HCT116 (cell line): ENCODE measurements at regions not wholly inside any gene's neighbourhood (a gene's known extent, or its start where the extent isn't known, plus 50 kb on each side); places are given as distances from the start of the nearest gene placed in this dataset.
"Not testable (repeated sequence)": the region's sequence is repeated elsewhere in the genome, so short reads cannot be mapped to it uniquely, and the experiment has no call there.

Experiments used
- ATAC-seq: fragments of 200-7000 bp; cut with Tn5 transposase; 2 replicates; pipeline ENCODE4 v1.9.1; 2020; ENCODE audit warnings: mild to moderate bottlenecking, moderate library complexity
- BruUV-seq: library from RNA; stranded (reverse); fragments of 400-500 nt; replicated peaks from 2 replicates; lab custom pipeline; 2021; lab: Mats Ljungman, UMichigan
- CTCF ChIA-PET: fragments of 300-600 bp; sonication (Branson Sonifier 250); formaldehyde crosslinking; loops from one replicate; lab custom pipeline; 2021; ENCODE audit warnings: antibody characterized with exemption; lab: Charles Lee
- POLR2A ChIA-PET: fragments of 300-600, 350-600 bp; sonication (Branson Sonifier 250); formaldehyde crosslinking; loops from one replicate; lab custom pipeline; 2021; ENCODE audit warnings: antibody characterized with exemption; lab: Charles Lee
- RAD21 ChIA-PET, 2 experiments: fragments of 300-600 bp; sonication (Branson Sonifier 250); formaldehyde crosslinking; loops; one replicate each; lab custom pipeline; 2023; ENCODE audit warnings: low total read pairs in 2 of 2; ENCODE audit not compliant: uncharacterized antibody in 2 of 2, unreplicated experiment in 2 of 2, low non-redundant PET in 1 of 2; lab: Charles Lee
- DNase-seq: peaks from one replicate; pipeline ENCODE4 v3.0.0-alpha.2; 2010; ENCODE audit warnings: low read depth, low spot score
- H2AFZ ChIP-seq: fragments of 200-600 bp; shearing (Covaris generic), sonication (generic); 2 replicates; pipeline ENCODE4 v1.6.1; 2017; ENCODE audit warnings: low read depth, mixed run types, mixed read lengths, antibody characterized with exemption, low read length; ENCODE audit not compliant: poor library complexity, severe bottlenecking
- H3K27ac ChIP-seq: 2 replicates; pipeline ENCODE4 v1.5.1; 2012; ENCODE audit warnings: low read depth, low read length
- H3K27me3 ChIP-seq: fragments of 200-600 bp; sonication (generic); 2 replicates; pipeline ENCODE4 v1.6.1; 2016; ENCODE audit warnings: mixed run types, low read length, mixed read lengths; ENCODE audit not compliant: insufficient read depth
- H3K36me3 ChIP-seq, 2 experiments: fragments of 200-500 bp in 1 of 2; fragments of 200-600 bp in 1 of 2; sonication (Bioruptor generic) in 1 of 2; sonication (generic) in 1 of 2; 2 replicates each; pipeline versions ENCODE4 v1.5.1 to v1.6.1; 2014 to 2016; ENCODE audit warnings: low read length in 2 of 2, inconsistent platforms in 1 of 2, mixed read lengths in 1 of 2, mixed run types in 1 of 2; ENCODE audit not compliant: insufficient read depth in 2 of 2, control insufficient read depth in 1 of 2
- H3K4me1 ChIP-seq, 2 experiments: fragments of 200-600 bp in 1 of 2; sonication (generic) in 1 of 2; 2 replicates each; pipeline versions ENCODE4 v1.5.1 to v1.6.1; 2012 to 2017; ENCODE audit warnings: low read length in 2 of 2, inconsistent platforms in 1 of 2, mild to moderate bottlenecking in 1 of 2, mixed read lengths in 1 of 2, mixed run types in 1 of 2, moderate library complexity in 1 of 2; ENCODE audit not compliant: insufficient read depth in 2 of 2, control insufficient read depth in 1 of 2
- H3K4me2 ChIP-seq: fragments of 200-600 bp; sonication (generic); 2 replicates; pipeline ENCODE4 v1.6.1; 2017; ENCODE audit warnings: mixed run types, low read length, mixed read lengths
- H3K4me3 ChIP-seq, 2 experiments: fragments of 200-600 bp in 1 of 2; sonication (generic) in 1 of 2; replicated peaks in 1 of 2; 2 replicates each; pipeline ENCODE4 v1.5.1; 2011 to 2016; ENCODE audit warnings: low read length in 2 of 2, control low read depth in 1 of 2, low read depth in 1 of 2, mild to moderate bottlenecking in 1 of 2, mixed read lengths in 1 of 2, mixed run types in 1 of 2
- H3K79me2 ChIP-seq: fragments of 200-600 bp; sonication (generic); 2 replicates; pipeline ENCODE4 v1.6.1; 2017; ENCODE audit warnings: mild to moderate bottlenecking, mixed run types, low read length, moderate library complexity, mixed read lengths; ENCODE audit not compliant: insufficient read depth
- H3K9ac ChIP-seq: fragments of 200-600 bp; sonication (generic); 2 replicates; pipeline ENCODE4 v1.6.1; 2016; ENCODE audit warnings: low read length, mixed read lengths
- H3K9me2 ChIP-seq: fragments of 200-600 bp; sonication (generic), shearing (Covaris generic); 2 replicates; pipeline ENCODE4 v1.6.1; 2017; ENCODE audit warnings: mixed run types, mild to moderate bottlenecking, moderate library complexity; ENCODE audit not compliant: insufficient read depth
- H3K9me3 ChIP-seq, 2 experiments: fragments of 200-500 bp in 1 of 2; fragments of 200-600 bp in 1 of 2; sonication (Bioruptor generic) in 1 of 2; sonication (generic) in 1 of 2; 2 replicates each; pipeline ENCODE4 v1.6.1; 2014 to 2017; ENCODE audit warnings: low read length in 2 of 2, mixed read lengths in 2 of 2, inconsistent platforms in 1 of 2, low read depth in 1 of 2, mild to moderate bottlenecking in 1 of 2, mixed run types in 1 of 2, moderate library complexity in 1 of 2; ENCODE audit not compliant: control insufficient read depth in 1 of 2, insufficient read depth in 1 of 2
- H4K20me1 ChIP-seq: fragments of 200-600 bp; sonication (generic), shearing (Covaris generic); 2 replicates; pipeline ENCODE4 v1.6.1; 2017; ENCODE audit warnings: mixed run types, mild to moderate bottlenecking, moderate library complexity; ENCODE audit not compliant: insufficient read depth
- ATF3 ChIP-seq: IDR thresholded peaks from 2 replicates; pipeline ENCODE4 v1.6.1; 2012
- CEBPB ChIP-seq: IDR thresholded peaks from 2 replicates; pipeline ENCODE4 v1.6.1; 2012; ENCODE audit warnings: low read depth
- ELF1 ChIP-seq: IDR thresholded peaks from 2 replicates; pipeline ENCODE4 v1.6.1; 2012; ENCODE audit warnings: low read depth, borderline replicate concordance
- EZH2 ChIP-seq: fragments of 200-600 bp; sonication (generic); IDR thresholded peaks from 2 replicates; pipeline ENCODE4 v1.6.1; 2017; ENCODE audit warnings: antibody characterized with exemption, mixed run types
- EZH2phosphoT487 ChIP-seq: fragments of 200-600 bp; IDR thresholded peaks from 2 replicates; pipeline ENCODE4 v1.6.1; 2018; ENCODE audit warnings: antibody characterized with exemption, borderline replicate concordance
- FOSL1 ChIP-seq: IDR thresholded peaks from 2 replicates; pipeline ENCODE4 v1.6.1; 2012; ENCODE audit warnings: low read depth
- POLR2AphosphoS5 ChIP-seq: IDR thresholded peaks from 2 replicates; pipeline ENCODE4 v1.6.1; 2011; ENCODE audit warnings: mild to moderate bottlenecking, low read depth, low read length, moderate library complexity
- RAD21 ChIP-seq: IDR thresholded peaks from 2 replicates; pipeline ENCODE4 v1.6.1; 2012; ENCODE audit warnings: low read depth, mild to moderate bottlenecking
- SP1 ChIP-seq: IDR thresholded peaks from 2 replicates; pipeline ENCODE4 v1.6.1; 2012; ENCODE audit warnings: low read depth
- SRF ChIP-seq: IDR thresholded peaks from 2 replicates; pipeline ENCODE4 v1.6.1; 2012; ENCODE audit warnings: low read depth
- ZFX ChIP-seq: fragments of 450-650 bp; IDR thresholded peaks from 2 replicates; pipeline ENCODE4 v1.6.1; 2017
- intact Hi-C: fragments of 100-400 bp; cut with micrococcal nuclease; formaldehyde crosslinking; loops from 2 replicates; pipeline ENCODE4 v1.10.0; 2022
- TF ChIP-seq, protein P1 (sequence below): IDR thresholded peaks from 2 replicates; pipeline ENCODE4 v1.6.1; 2012
- TF ChIP-seq, protein P2 (sequence below), 3 experiments: fragments of 200-600 bp in 1 of 3; sonication (generic) in 1 of 3; IDR thresholded peaks in 2 of 3; conservative IDR thresholded peaks in 1 of 3; 2 replicates each; pipeline ENCODE4 v1.5.1; 2012 to 2017; ENCODE audit warnings: low read depth in 2 of 3, low read length in 2 of 3, antibody characterized with exemption in 1 of 3, borderline replicate concordance in 1 of 3, control low read depth in 1 of 3, mild to moderate bottlenecking in 1 of 3, mixed read lengths in 1 of 3, mixed run types in 1 of 3, moderate library complexity in 1 of 3; ENCODE audit not compliant: insufficient read depth in 1 of 3

- H3K4me2 ChIP-seq, H3K27me3 ChIP-seq, intact Hi-C loops, ATAC-seq, BruUV-seq, H3K9me2 ChIP-seq, H3K9ac ChIP-seq, H3K79me2 ChIP-seq, CTCF ChIA-PET, H3K9me3 ChIP-seq, H2AFZ ChIP-seq, H4K20me1 ChIP-seq, H3K36me3 ChIP-seq, H3K27ac ChIP-seq, POLR2A ChIA-PET, DNase-seq, H3K4me1 ChIP-seq, H3K4me3 ChIP-seq, RAD21 ChIA-PET: not testable (repeated sequence)
Observed at GRCh38 chrX:83749736-83750135, 111.2 kb upstream of the CYLC1 start.

DNA sequence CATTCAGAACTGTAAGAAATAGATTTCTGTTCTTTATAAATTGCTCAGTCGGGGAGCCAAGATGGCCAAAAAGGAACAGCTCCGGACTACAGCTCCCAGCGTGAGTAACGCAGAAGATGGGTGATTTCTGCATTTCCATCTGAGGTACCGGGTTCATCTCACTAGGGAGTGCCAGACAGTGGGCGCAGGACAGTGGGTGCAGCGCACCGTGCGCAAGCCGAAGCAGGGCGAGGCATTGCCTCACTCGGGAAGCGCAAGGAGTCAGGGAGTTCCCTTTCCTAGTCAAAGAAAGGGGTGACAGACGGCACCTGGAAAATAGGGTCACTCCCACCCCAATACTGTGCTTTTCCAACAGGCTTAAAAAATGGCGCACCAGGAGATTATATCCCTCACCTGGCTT is 110.5 kb upstream of the CYLC1 start:
- H3K4me1 ChIP-seq, H3K9me2 ChIP-seq, H3K36me3 ChIP-seq, H3K27ac ChIP-seq, H3K79me2 ChIP-seq, ATAC-seq, H3K9ac ChIP-seq, H3K4me3 ChIP-seq, H3K4me2 ChIP-seq, BruUV-seq, H3K9me3 ChIP-seq, H4K20me1 ChIP-seq, intact Hi-C loops, H3K27me3 ChIP-seq, CTCF ChIA-PET, DNase-seq, RAD21 ChIA-PET, H2AFZ ChIP-seq, POLR2A ChIA-PET: not testable (repeated sequence)

GRCh38 chrX:83759872-83760271 is 101.1 kb upstream of the CYLC1 start:
- H3K36me3 ChIP-seq, result no peaks in the 10 kb centered on the region
- BruUV-seq, result no TSS peak
- TF ChIP-seq EZH2phosphoT487, result no peak
- TF ChIP-seq ELF1, result no peak
- no peak for TF ChIP-seq FOSL1
- no peak for TF ChIP-seq ATF3
- TF ChIP-seq CEBPB, result no peak
- no peak for TF ChIP-seq ZFX
- 0 out of 2 replicates have a peak, but pooled peaks have one; percentile 4 for TF ChIP-seq RAD21
- TF ChIP-seq, protein P1, sequence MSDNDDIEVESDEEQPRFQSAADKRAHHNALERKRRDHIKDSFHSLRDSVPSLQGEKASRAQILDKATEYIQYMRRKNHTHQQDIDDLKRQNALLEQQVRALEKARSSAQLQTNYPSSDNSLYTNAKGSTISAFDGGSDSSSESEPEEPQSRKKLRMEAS, result no peak
- TF ChIP-seq, protein P2, sequence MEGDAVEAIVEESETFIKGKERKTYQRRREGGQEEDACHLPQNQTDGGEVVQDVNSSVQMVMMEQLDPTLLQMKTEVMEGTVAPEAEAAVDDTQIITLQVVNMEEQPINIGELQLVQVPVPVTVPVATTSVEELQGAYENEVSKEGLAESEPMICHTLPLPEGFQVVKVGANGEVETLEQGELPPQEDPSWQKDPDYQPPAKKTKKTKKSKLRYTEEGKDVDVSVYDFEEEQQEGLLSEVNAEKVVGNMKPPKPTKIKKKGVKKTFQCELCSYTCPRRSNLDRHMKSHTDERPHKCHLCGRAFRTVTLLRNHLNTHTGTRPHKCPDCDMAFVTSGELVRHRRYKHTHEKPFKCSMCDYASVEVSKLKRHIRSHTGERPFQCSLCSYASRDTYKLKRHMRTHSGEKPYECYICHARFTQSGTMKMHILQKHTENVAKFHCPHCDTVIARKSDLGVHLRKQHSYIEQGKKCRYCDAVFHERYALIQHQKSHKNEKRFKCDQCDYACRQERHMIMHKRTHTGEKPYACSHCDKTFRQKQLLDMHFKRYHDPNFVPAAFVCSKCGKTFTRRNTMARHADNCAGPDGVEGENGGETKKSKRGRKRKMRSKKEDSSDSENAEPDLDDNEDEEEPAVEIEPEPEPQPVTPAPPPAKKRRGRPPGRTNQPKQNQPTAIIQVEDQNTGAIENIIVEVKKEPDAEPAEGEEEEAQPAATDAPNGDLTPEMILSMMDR (IDR thresholded peaks at IDR 0.05 in 2 of 3, conservative IDR thresholded peaks at IDR 0.05 in 1 of 3; ENCODE audit: borderline replicate concordance in 1 of 3, insufficient read depth in 1 of 3, low read depth in 2 of 3, low read length in 2 of 3), result peak in 2 of 3 experiments; percentile 5 to 14; a peak in 1 of 6 replicates
- TF ChIP-seq EZH2, result no peak
- TF ChIP-seq SP1, result no peak
- no peak for TF ChIP-seq POLR2AphosphoS5
- no peak for TF ChIP-seq SRF

More at GRCh38 chrX:83759872-83760271, 101.1 kb upstream of the CYLC1 start:
- Histone ChIP-seq H3K9ac (no peak overlapping the region), H3K9me2 (no peaks in the 10 kb centered on the region), H4K20me1 (no peaks in the 10 kb centered on the region), H3K27ac (no peak overlapping the region), H3K9me3 (no peaks in the 10 kb centered on the region), H3K27me3 (no peaks in the 10 kb centered on the region), H3K4me3 (no peak overlapping the region), H3K4me2 (no peak overlapping the region), H3K79me2 (no peaks in the 10 kb centered on the region), H3K4me1 (no peaks in the 10 kb centered on the region), H2AFZ (no peak overlapping the region)
- DNase-seq (no peak), ATAC-seq (no peak)
- ChIA-PET CTCF (no interaction called here), POLR2A (no interaction called here), RAD21 (no interaction called here)
- intact Hi-C loops, result no loop called here
